Right lobe of liver (tissue), 6 donors: ENCODE measurements at regions not wholly inside any gene's neighbourhood (a gene's known extent, or its start where the extent isn't known, plus 50 kb on each side); places are given as distances from the start of the nearest gene placed in this dataset.

Experiments used
- ATAC-seq, 4 donors: fragments of 200-7000 bp; cut with Tn5 transposase; one replicate each; pipeline ENCODE4 v1.9.1; 2020; ENCODE audit warnings: mild to moderate bottlenecking in 4 of 4, moderate library complexity in 4 of 4
- DNase-seq, 3 donors: peaks; one replicate each; pipeline ENCODE4 v3.0.0-alpha.2; 2020
- H3K27ac ChIP-seq, 3 donors: fragments of 200-600 bp; one replicate each; pipeline ENCODE4 v1.8.0; 2022
- H3K27me3 ChIP-seq, 2 donors: fragments of 200-600 bp; one replicate each; pipeline ENCODE4 v1.8.0; 2022
- H3K36me3 ChIP-seq, 4 donors: fragments of 200-600 bp; sonication (generic) in 1 of 4; one replicate each; pipeline versions ENCODE4 v1.5.1 to v1.8.0; 2017 to 2022; ENCODE audit warnings: control low read depth in 1 of 4
- H3K4me1 ChIP-seq, 4 donors: fragments of 200-600 bp; sonication (generic) in 1 of 4; one replicate each; pipeline versions ENCODE4 v1.5.1 to v1.8.0; 2017 to 2022; ENCODE audit warnings: control low read depth in 1 of 4
- H3K4me3 ChIP-seq, 3 donors: fragments of 200-600 bp; one replicate each; pipeline ENCODE4 v1.8.0; 2022
- H3K9me3 ChIP-seq, 4 donors: fragments of 200-600 bp; sonication (generic) in 1 of 4; one replicate each; pipeline versions ENCODE4 v1.5.1 to v1.8.0; 2017 to 2022; ENCODE audit warnings: control low read depth in 1 of 4
- POLR2A ChIP-seq: fragments of 450-650 bp; IDR thresholded peaks from one replicate; pipeline ENCODE4 v1.6.1; 2017; ENCODE audit warnings: antibody characterized with exemption, mild to moderate bottlenecking
- WGBS: methylation state at CpG from one replicate; pipeline ENCODE4 v1.1.6; 2018; ENCODE audit warnings: low coverage, low lambda C conversion rate; ENCODE audit not compliant: insufficient coverage; ENCODE audit errors: missing lambda C conversion rate; 5-methylcytosine and 5-hydroxymethylcytosine counted together
- intact Hi-C, 2 donors: fragments of 100-400 bp; cut with DNase I; formaldehyde crosslinking; loops; one replicate each; pipeline versions ENCODE4 v1.11.2 to v1.14.1; 2022
- TF ChIP-seq, protein P1 (sequence below), 4 donors: fragments of 200-600 bp in 3 of 4; fragments of 450-650 bp in 1 of 4; IDR thresholded peaks; one replicate each; pipeline versions ENCODE4 v1.5.1 to v1.8.0; 2016 to 2022; ENCODE audit warnings: antibody characterized with exemption in 4 of 4, mild to moderate bottlenecking in 2 of 4
- donor health status: DM: no; HTN: yes; CAD: no.
- donor health status: DM: no; HTN: no; CAD: no.
- donor health status: DM: no; HTN: no; CAD: no.
- donor health status: DM: no; HTN: yes; CAD: no.
- donor health status: DM: no; HTN: yes; CAD: no.

GRCh38 chr7:86923527-86923926 is 135.9 kb downstream of the ELAPOR2 start:
- H3K9me3 ChIP-seq: no peaks in the 10 kb centered on the region
- no peak overlapping the region for H3K4me3 ChIP-seq
- DNase-seq: no peak
- no peaks in the 10 kb centered on the region for H3K27me3 ChIP-seq
- ATAC-seq: no peak
- intact Hi-C loops: loop anchor here in 1 of 2 donors (10.0 kb wide), 1 partner anchor 311 kb away; no protein-coding TSS in a partner anchor
- no peak overlapping the region for H3K27ac ChIP-seq
- no peak for TF ChIP-seq POLR2A
- TF ChIP-seq, protein P1, sequence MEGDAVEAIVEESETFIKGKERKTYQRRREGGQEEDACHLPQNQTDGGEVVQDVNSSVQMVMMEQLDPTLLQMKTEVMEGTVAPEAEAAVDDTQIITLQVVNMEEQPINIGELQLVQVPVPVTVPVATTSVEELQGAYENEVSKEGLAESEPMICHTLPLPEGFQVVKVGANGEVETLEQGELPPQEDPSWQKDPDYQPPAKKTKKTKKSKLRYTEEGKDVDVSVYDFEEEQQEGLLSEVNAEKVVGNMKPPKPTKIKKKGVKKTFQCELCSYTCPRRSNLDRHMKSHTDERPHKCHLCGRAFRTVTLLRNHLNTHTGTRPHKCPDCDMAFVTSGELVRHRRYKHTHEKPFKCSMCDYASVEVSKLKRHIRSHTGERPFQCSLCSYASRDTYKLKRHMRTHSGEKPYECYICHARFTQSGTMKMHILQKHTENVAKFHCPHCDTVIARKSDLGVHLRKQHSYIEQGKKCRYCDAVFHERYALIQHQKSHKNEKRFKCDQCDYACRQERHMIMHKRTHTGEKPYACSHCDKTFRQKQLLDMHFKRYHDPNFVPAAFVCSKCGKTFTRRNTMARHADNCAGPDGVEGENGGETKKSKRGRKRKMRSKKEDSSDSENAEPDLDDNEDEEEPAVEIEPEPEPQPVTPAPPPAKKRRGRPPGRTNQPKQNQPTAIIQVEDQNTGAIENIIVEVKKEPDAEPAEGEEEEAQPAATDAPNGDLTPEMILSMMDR (IDR thresholded peaks at IDR 0.05): no peak
- H3K36me3 ChIP-seq: no peaks in the 10 kb centered on the region
- H3K4me1 ChIP-seq: no peaks in the 10 kb centered on the region

GRCh38 chr7:86920154-86920553 is 139.3 kb downstream of the ELAPOR2 start:
- Histone ChIP-seq H3K4me3 (no peak overlapping the region), H3K27me3 (no peaks in the 10 kb centered on the region), H3K4me1 (no peaks in the 10 kb centered on the region), H3K36me3 (no peaks in the 10 kb centered on the region), H3K9me3 (no peaks in the 10 kb centered on the region), H3K27ac (no peak overlapping the region)
- TF ChIP-seq, protein P1 (IDR thresholded peaks at IDR 0.05): no peak
- TF ChIP-seq POLR2A: no peak
- intact Hi-C loops: loop anchor here in 1 of 2 donors (10.0 kb wide), 1 partner anchor 315 kb away; no protein-coding TSS in a partner anchor
- DNase-seq (no peak), ATAC-seq (no peak)

GRCh38 chr7:86918245-86918644 is 141.2 kb downstream of the ELAPOR2 start:
- Histone ChIP-seq H3K4me3 (no peak overlapping the region), H3K9me3 (no peaks in the 10 kb centered on the region), H3K27me3 (no peaks in the 10 kb centered on the region), H3K4me1 (no peaks in the 10 kb centered on the region), H3K27ac (no peak overlapping the region), H3K36me3 (no peaks in the 10 kb centered on the region)
- no peak for TF ChIP-seq POLR2A
- TF ChIP-seq, protein P1 (IDR thresholded peaks at IDR 0.05): no peak
- intact Hi-C loops: no loop called here
- DNase-seq (no peak), ATAC-seq (no peak)
- WGBS: 54% methylated on average over 3 of the region's 3 CpGs

DNA sequence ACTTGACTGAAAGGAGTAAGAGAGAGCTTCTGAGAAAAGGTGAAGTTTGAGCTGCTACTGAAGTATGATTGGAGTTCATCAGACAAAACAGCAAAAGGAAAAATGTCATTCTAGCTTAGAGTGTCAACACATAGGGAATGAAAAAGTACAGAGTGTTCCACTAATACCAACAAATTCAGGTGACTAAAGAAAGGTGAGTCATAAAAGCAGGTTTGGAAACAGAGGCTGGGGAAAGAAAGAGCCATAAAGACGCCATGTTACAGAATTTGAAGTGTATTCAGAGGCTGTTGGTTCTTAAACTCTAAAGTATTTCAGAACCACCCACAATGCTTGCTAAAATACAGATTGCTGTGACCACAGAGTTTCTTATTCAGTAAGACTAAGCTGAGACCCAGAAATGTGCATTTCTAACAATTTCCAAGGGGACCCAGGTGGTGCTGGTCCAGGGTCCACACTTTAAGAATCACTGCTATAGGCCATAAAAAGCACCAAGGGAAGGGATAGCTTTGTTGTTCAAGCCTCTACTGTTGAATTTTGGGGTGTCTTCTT is 143.1 kb downstream of the ELAPOR2 start:
- ATAC-seq: no peak
- no peaks in the 10 kb centered on the region for H3K4me1 ChIP-seq
- 38% methylated on average over 1 of the region's 1 CpG for WGBS

More for the DNA sequence above, 143.1 kb downstream of the ELAPOR2 start:
- TF ChIP-seq, protein P1 (IDR thresholded peaks at IDR 0.05): no peak
- TF ChIP-seq POLR2A: no peak
- Histone ChIP-seq H3K36me3 (no peaks in the 10 kb centered on the region), H3K27ac (no peak overlapping the region), H3K27me3 (no peaks in the 10 kb centered on the region), H3K4me3 (no peak overlapping the region), H3K9me3 (no peaks in the 10 kb centered on the region)
- intact Hi-C loops: no loop called here
- no peak for DNase-seq
